DND-41 (cell line): ENCODE measurements at regions not wholly inside any gene's neighbourhood (a gene's known extent, or its start where the extent isn't known, plus 50 kb on each side); places are given as distances from the start of the nearest gene placed in this dataset.

ENCODE experiments used
- ATAC-seq: fragments of 200-7000 bp; cut with Tn5 transposase; 3 replicates; pipeline ENCODE4 v1.9.1; 2021; ENCODE audit warnings: low read depth; ENCODE audit not compliant: insufficient read depth
- DNase-seq: peaks from one replicate; pipeline ENCODE4 v3.0.0-alpha.2; 2020
- H2AFZ ChIP-seq: 2 replicates; pipeline ENCODE4 v1.6.0; 2012; ENCODE audit warnings: low read depth, low read length
- H3K27ac ChIP-seq: 2 replicates; pipeline ENCODE4 v1.5.1; 2012; ENCODE audit warnings: low read length, inconsistent platforms
- H3K27me3 ChIP-seq: fragments of 200-600 bp; sonication (generic); 2 replicates; pipeline ENCODE4 v1.6.0; 2012; ENCODE audit warnings: low read length, mild to moderate bottlenecking, inconsistent platforms; ENCODE audit not compliant: insufficient read depth, poor library complexity
- H3K36me3 ChIP-seq: 2 replicates; pipeline ENCODE4 v1.5.1; 2012; ENCODE audit warnings: low read length, inconsistent platforms; ENCODE audit not compliant: insufficient read depth
- H3K4me1 ChIP-seq: 2 replicates; pipeline ENCODE4 v1.5.1; 2012; ENCODE audit warnings: mild to moderate bottlenecking, low read length; ENCODE audit not compliant: insufficient read depth
- H3K4me2 ChIP-seq: 2 replicates; pipeline ENCODE4 v1.6.0; 2012; ENCODE audit warnings: mild to moderate bottlenecking, moderate library complexity, low read length, inconsistent platforms; ENCODE audit not compliant: insufficient read depth
- H3K4me3 ChIP-seq, 2 experiments: fragments of 200-600 bp in 1 of 2; shearing (Covaris generic) in 1 of 2; 2 replicates each; pipeline ENCODE4 v1.5.1; 2012 to 2016; ENCODE audit warnings: inconsistent platforms in 2 of 2, low read length in 2 of 2, mild to moderate bottlenecking in 2 of 2, low read depth in 1 of 2, moderate library complexity in 1 of 2
- H3K79me2 ChIP-seq: 2 replicates; pipeline ENCODE4 v1.6.0; 2012; ENCODE audit warnings: low read length, inconsistent platforms; ENCODE audit not compliant: insufficient read depth
- H3K9ac ChIP-seq: 2 replicates; pipeline ENCODE4 v1.6.0; 2012; ENCODE audit warnings: low read depth, mild to moderate bottlenecking, inconsistent platforms, low read length, moderate library complexity
- H3K9me3 ChIP-seq: 2 replicates; pipeline ENCODE4 v1.5.1; 2012; ENCODE audit warnings: low read length, moderate library complexity, mild to moderate bottlenecking, inconsistent platforms; ENCODE audit not compliant: insufficient read depth, severe bottlenecking
- H4K20me1 ChIP-seq: 2 replicates; pipeline ENCODE4 v1.6.0; 2012; ENCODE audit warnings: low read length; ENCODE audit not compliant: insufficient read depth
- EZH2 ChIP-seq: IDR thresholded peaks from 3 replicates; pipeline ENCODE4 v1.6.1; 2012; ENCODE audit warnings: borderline replicate concordance, low read depth, mild to moderate bottlenecking, moderate library complexity, low read length, inconsistent platforms; ENCODE audit not compliant: severe bottlenecking
- TF ChIP-seq, protein P1 (sequence below): IDR thresholded peaks from 2 replicates; pipeline ENCODE4 v1.5.1; 2012; ENCODE audit warnings: borderline replicate concordance, low read length, moderate library complexity, mild to moderate bottlenecking; ENCODE audit not compliant: poor library complexity, severe bottlenecking; ENCODE audit errors: extremely low read depth

DNA sequence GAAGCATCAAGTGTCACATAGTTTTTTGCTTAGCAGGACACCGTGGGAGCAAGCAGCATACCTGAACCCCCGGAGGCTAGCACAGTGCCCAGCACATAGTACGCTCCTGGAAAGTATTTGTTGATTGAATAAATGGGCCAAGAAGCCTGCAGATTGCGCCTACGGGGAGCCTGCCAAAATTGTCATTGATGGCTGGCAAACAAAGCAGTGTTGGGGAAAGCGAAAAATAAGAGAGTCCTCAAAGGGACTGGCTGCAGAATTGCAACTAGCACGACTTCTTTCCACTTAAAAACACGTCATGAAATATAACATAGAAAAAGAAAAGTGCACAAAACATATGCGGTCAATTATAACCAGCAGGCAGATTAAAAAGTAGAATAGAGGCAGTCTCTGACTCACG, 125.2 kb upstream of the GALNT2 start:
- TF ChIP-seq, protein P1, sequence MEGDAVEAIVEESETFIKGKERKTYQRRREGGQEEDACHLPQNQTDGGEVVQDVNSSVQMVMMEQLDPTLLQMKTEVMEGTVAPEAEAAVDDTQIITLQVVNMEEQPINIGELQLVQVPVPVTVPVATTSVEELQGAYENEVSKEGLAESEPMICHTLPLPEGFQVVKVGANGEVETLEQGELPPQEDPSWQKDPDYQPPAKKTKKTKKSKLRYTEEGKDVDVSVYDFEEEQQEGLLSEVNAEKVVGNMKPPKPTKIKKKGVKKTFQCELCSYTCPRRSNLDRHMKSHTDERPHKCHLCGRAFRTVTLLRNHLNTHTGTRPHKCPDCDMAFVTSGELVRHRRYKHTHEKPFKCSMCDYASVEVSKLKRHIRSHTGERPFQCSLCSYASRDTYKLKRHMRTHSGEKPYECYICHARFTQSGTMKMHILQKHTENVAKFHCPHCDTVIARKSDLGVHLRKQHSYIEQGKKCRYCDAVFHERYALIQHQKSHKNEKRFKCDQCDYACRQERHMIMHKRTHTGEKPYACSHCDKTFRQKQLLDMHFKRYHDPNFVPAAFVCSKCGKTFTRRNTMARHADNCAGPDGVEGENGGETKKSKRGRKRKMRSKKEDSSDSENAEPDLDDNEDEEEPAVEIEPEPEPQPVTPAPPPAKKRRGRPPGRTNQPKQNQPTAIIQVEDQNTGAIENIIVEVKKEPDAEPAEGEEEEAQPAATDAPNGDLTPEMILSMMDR: no peak
- no peak for TF ChIP-seq EZH2
- H3K27me3 ChIP-seq: no peaks in the 10 kb centered on the region

DNA sequence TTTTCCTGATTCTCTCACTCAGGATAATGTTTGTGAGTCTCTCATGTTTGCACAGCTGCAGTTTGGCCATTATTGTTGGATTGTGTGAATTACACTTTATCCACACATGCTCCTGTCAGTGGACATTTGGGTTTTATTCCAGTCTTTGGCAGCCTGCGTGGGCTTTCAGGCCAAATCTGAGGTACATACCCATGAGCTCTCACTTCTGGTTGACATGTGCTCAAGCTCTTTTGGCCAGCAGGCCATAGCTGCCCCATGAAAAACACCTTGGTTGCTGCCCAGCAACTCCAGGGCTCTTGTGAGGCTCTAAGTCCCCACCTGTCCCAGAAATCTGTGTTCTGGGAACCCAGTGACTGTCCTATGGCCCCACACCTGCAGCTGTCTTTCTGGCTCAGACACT, 124.5 kb upstream of the GALNT2 start:
- H3K4me3 ChIP-seq: no peak overlapping the region
- no peak for ATAC-seq
- H3K4me2 ChIP-seq: no peak overlapping the region
- no peaks in the 10 kb centered on the region for H3K9me3 ChIP-seq
- H3K27me3 ChIP-seq: no peaks in the 10 kb centered on the region
- H3K9ac ChIP-seq: no peak overlapping the region
- H3K36me3 ChIP-seq: no peaks in the 10 kb centered on the region
- H2AFZ ChIP-seq: no peak overlapping the region
- no peak for TF ChIP-seq EZH2
- TF ChIP-seq, protein P1: no peak
- no peaks in the 10 kb centered on the region for H3K79me2 ChIP-seq
- no peaks in the 10 kb centered on the region for H3K4me1 ChIP-seq
- no peak overlapping the region for H3K27ac ChIP-seq
- no peak for DNase-seq
- no peaks in the 10 kb centered on the region for H4K20me1 ChIP-seq

More for the DNA sequence above, 125.2 kb upstream of the GALNT2 start:
- Histone ChIP-seq H2AFZ (no peak overlapping the region), H3K27ac (no peak overlapping the region), H3K9ac (no peak overlapping the region), H3K79me2 (no peaks in the 10 kb centered on the region), H3K4me1 (no peaks in the 10 kb centered on the region), H3K9me3 (no peaks in the 10 kb centered on the region), H4K20me1 (no peaks in the 10 kb centered on the region), H3K4me2 (no peak overlapping the region), H3K36me3 (no peaks in the 10 kb centered on the region), H3K4me3 (no peak overlapping the region)
- ATAC-seq: no peak
- DNase-seq: no peak

DNA sequence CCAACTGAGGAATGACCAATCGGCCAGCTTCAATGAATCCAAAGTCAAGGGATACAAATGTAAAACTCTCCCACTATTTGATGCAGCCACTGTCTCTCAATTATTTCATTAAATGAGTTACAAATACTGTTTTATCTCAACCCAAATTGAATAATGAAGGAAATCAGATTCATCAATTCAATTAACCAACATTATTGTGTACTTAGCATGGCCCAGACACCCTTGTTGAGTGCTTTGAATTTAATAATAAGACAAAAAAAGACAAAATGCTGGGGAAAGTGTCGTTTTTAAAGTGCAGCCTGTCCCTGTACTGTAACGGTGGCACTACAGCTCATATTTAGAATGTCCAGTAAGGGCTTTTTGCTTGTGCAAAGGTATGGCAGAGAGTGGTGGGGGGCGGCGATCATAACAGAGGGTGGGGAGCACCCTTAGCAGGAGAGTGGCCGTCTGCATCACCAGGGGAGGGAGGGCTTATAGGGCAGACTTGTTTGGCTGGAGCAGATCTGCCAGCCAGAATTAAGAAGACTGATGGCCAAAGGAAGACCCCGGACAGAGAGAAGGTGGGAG, 123.8 kb upstream of the GALNT2 start:
- no peak overlapping the region for H2AFZ ChIP-seq
- H3K9ac ChIP-seq: no peak overlapping the region
- DNase-seq (no peak), ATAC-seq (no peak)
- H4K20me1 ChIP-seq: no peaks in the 10 kb centered on the region
- TF ChIP-seq, protein P1: no peak
- TF ChIP-seq EZH2: no peak
- H3K27ac ChIP-seq: no peak overlapping the region
- H3K9me3 ChIP-seq: no peaks in the 10 kb centered on the region
- no peaks in the 10 kb centered on the region for H3K27me3 ChIP-seq
- no peak overlapping the region for H3K4me2 ChIP-seq
- H3K4me3 ChIP-seq: no peak overlapping the region
- H3K79me2 ChIP-seq: no peaks in the 10 kb centered on the region
- no peaks in the 10 kb centered on the region for H3K36me3 ChIP-seq
- no peaks in the 10 kb centered on the region for H3K4me1 ChIP-seq
